CD4-positive, alpha-beta T cell treated with Interleukin-15 for 4 hours (primary cell): ENCODE measurements at regions not wholly inside any gene's neighbourhood (a gene's known extent, or its start where the extent isn't known, plus 50 kb on each side); places are given as distances from the start of the nearest gene placed in this dataset.
"Not testable (repeated sequence)": the region's sequence is repeated elsewhere in the genome, so short reads cannot be mapped to it uniquely, and the experiment has no call there.

Source experiments
- DNase-seq: peaks from one replicate; pipeline ENCODE4 v3.0.0-alpha.2; 2020; ENCODE audit warnings: low spot score

DNA sequence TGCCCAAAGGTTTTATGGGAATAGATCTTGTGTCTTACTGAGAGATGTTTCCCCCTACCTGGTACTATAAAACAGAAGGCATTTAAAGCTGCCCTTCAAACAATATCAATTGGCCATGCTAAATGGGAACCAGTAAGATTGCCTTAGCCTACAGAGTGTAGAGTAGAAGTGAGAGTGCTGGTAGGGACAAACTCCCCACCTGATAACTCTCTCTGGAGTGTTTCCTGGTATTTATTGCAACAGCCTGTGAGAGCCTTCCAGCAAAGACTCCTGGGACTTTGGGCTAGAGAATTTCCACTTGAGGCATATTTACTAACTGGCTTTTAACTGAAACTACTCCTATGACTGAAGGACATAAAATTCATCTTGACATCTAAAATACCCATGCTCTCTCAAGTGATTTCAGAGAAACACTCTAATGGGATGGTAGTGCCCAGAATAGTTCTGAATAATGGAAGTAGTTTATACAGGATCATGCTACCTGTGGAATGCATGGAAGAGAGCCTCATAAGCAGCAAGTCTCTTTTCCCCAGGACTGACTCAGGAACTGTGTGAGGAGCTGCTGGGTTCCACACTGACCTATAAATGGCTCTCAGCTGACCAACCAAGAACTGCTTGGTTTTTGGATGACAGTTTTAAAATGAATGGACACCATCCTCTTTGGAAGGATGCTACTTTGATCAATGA lies 132.7 kb upstream of the SLITRK5 start:
- no peak for DNase-seq

DNA sequence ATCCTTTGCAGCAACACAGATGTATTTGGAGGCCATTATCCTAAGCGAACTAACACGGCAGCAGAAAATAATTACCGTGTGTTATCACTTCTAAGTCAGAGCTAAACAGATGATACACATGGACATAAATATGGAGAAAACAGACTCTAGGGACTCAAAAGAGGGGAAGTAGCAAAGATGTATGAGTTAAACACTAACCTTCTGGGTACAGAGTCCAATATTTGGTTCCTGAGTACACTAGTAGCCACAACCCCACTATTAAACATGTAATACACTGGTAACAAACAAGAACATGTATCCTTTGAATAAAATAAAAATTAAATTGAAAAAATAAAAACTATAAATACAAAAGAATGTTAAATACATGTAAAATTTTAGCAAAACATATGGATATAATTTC lies 118.0 kb upstream of the SLITRK5 start:
- no peak for DNase-seq

DNA sequence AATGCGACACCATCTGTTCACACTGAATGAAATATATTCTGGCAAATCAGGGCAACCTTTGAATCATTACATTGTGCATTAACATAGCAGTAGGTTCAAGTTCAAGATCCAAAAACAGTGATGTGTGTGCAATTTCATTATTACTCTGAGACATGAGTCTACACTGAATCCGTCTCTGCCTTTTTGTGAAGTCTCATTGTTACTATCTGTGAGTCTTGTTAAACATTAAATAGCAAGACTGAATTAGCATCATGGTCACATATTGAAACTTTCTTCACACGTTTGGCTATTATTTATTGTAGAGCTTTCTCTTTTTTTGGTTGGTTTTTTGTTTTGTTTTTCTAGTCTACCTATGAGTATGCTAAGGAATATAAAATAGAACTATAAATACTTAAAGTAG lies 117.1 kb upstream of the SLITRK5 start:
- DNase-seq = no peak

DNA sequence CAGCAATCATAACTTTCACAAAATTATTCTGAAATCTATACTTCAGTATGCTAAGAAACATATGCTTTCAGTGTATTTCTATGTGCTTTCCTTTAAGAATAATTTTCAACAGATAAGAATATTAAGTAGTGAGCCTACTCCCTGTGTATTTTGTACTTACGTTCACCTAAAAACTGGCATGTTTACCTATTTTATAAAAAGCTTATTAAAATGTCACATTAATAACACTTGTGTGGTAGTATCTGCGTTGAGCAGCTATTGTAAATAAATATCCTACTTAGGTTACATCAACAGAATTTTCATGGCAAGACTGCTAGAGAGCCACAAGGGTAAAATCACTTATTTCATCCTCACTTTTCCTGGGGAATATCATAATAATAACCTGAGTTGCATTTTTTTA lies 113.4 kb upstream of the SLITRK5 start:
- no peak for DNase-seq

DNA sequence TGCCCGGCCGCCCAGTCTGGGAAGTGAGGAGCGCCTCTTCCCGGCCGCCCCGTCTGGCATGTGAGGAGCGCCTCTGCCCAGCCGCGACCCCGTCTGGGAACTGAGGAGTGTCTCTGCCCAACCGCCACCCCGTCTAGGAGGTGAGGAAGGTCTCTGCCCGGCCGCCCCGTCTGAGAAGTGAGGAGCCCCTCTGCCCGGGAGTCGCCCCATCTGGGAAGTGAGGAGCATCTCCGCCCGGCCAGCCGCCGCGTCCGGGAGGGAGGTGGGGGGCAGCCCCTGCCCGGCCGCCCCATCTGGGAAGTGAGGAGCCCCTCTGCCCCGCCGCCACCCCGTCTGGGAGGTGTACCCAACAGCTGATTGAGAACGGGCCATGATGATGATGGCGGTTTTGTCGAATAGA lies 109.6 kb upstream of the SLITRK5 start:
- DNase-seq = not testable (repeated sequence)

DNA sequence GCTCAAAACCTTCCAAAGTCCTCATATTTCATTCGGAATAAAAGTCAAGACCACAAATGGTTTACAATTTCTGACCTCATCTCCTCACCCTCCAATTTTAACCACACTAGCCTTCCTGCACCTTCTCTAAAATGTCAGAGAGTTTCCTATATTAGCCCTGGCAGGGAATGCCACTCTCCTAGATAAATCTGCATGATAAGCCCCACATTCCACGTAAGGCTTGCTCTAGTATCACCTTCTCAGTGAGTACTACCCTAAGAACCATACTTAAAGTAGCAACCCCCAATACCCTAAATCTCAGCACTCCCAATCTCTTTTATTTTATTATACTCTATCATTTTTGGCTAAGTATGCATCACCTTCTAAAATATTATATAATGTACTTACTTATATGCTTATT lies 100.5 kb upstream of the SLITRK5 start:
- DNase-seq = no peak

DNA sequence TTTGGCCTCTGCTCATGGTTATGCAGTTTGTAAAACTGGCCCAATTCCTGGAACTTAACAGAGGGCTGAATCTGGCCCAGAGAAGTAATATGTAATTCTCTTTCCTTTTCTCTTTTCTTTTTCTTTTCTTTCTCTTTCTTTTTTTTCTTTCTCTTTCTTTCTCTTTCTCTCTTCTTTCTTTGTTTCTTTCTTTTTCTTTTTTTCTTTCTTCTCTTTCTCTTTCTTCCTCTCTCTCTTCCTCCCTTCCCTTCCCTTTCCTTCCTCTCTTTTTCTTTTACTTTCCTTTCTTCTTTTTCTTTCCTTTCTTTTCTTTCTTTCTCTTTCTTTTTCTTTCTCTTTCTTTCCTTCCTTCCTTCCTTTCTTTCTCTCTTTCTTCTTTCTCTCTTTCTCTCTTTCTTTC lies 88.8 kb upstream of the SLITRK5 start:
- DNase-seq = no peak

DNA sequence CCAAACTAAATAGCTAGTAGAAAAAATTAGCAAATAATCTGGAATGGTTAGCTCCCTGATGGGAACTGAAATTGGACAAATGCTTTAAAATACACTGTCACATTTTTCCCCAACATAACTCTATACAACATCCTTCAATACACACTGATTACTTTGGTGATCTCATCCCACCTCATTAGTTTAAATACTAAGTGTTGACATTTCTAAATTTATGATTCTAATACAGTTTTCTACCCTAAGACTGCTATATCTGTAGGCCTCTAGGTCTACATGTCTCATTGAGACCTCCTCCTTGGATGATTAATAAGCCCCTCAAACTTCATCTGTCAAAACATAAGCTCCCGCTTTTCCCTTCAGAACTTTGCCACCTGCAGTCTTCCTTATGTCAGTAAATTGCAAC lies 80.7 kb upstream of the SLITRK5 start:
- DNase-seq = no peak

DNA sequence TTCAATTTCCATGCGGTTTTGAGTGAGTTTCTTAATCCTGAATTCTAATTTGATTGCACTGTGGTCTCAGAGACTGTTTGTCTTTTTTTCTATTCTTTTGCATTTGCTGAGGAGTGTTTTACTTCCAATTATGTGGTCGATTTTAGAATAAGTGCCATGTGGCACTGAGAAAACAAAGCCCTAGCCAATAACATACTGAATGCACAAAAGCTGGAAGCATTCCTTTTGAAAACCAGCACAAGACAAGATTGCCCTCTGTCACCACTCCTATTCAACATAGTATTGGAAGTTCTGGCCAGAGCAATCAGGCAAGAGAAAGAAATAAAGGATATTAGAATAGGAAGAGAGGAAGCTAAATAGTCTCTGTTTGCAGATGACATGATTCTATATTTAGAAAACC lies 66.7 kb upstream of the SLITRK5 start:
- not testable (repeated sequence) for DNase-seq

DNA sequence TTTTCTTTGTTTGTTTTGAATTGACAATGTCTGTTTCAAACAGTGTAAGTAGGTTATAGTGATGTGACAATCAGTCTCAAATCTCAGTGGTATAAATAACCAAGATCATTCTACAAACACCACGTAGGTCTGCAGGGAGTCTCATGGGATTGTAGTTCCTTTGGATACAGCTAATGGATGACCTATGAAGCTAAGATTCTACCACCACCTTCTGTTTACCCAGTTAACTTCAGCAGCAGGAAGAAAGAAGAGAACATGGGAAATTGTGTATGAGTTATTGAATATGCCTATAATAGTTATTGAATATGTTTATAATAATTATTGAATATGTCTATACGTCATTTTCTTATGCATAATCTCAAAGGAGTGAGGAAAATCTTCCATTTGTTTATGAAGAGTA lies 63.9 kb upstream of the SLITRK5 start:
- DNase-seq = no peak

DNA sequence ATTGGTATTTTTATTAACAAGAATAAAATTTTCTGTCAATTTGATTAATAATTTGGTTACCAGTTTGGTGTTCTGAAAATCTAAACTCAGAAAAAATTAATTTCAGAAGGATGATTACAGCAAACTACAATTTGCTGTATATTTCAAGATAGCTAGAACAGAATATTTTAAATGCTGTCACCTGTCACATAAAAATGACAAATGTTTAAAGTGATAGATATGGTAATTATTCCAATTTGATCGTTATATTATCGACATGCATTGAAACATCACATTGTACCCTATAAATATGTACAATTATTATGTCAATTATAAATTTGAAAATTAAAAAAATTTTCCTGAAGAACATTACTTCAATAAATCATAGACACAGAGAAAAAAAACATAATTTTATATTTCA lies 56.9 kb upstream of the SLITRK5 start:
- DNase-seq = no peak
